Type B pancreatic cell (in vitro differentiated cells): ENCODE measurements at regions not wholly inside any gene's neighbourhood (a gene's known extent, or its start where the extent isn't known, plus 50 kb on each side); places are given as distances from the start of the nearest gene placed in this dataset.

Source experiments
- DNase-seq: peaks from one replicate; pipeline ENCODE4 v3.0.0; 2021; ENCODE audit warnings: mixed read lengths; ENCODE audit not compliant: unreplicated experiment; ENCODE audit errors: extremely low spot score
- H3K27ac Mint-ChIP-seq: 2 replicates; pipeline ENCODE4 v1.8.0; 2021; ENCODE audit warnings: mild to moderate bottlenecking, mixed read lengths
- H3K27me3 Mint-ChIP-seq: 2 replicates; pipeline ENCODE4 v1.8.0; 2021; ENCODE audit warnings: mixed read lengths
- H3K36me3 Mint-ChIP-seq: 2 replicates; pipeline ENCODE4 v1.8.0; 2021; ENCODE audit warnings: mixed read lengths
- H3K4me1 Mint-ChIP-seq: one replicate; pipeline ENCODE4 v1.8.0; 2021; ENCODE audit warnings: mixed read lengths; ENCODE audit not compliant: unreplicated experiment
- H3K4me3 Mint-ChIP-seq: 2 replicates; pipeline ENCODE4 v1.8.0; 2021; ENCODE audit warnings: mild to moderate bottlenecking, mixed read lengths
- H3K9me3 Mint-ChIP-seq: 2 replicates; pipeline ENCODE4 v1.8.0; 2021; ENCODE audit warnings: mixed read lengths
- TF ChIP-seq, protein P1 (sequence below): fragments of 200-600 bp; sonication (generic); conservative IDR thresholded peaks from 2 replicates; pipeline ENCODE4 v1.5.0; 2021; ENCODE audit warnings: antibody characterized with exemption, mild to moderate bottlenecking

DNA sequence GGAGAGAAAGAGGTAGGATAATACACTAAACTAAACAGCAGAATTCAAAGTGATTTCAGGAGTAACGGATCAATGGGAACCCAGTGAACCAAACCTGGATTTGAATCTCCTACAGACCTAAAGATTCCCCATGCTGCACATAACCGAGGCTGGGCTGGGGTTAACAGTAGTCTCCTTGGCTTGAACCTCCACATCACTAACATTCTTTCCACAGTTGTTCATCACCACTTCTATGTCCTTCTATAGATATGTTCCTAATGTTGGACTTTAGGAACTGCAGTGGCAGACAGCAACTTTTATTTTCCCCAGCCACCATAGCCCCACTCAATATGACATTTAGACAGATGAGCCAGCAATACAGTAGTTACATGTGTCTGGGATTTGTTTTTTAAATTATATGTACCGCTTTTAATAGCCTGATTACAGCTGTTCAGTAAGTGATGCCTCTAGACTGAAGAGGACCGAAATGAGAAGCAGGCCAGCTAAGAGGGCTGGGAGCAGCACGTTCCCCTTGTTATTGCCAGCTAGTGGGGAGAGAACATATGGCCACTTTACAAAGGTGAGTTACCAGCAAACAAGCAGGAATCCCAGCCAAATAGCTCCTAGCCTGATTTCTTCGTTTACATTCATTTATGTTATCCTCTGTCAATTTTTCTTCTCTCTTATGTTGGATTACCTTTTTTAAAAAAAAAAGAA is 472.6 kb upstream of the CDIN1 start:
- Mint-ChIP-seq H3K4me3 (no peak overlapping the region), H3K4me1 (no peaks in the 10 kb centered on the region), H3K9me3 (peaks cover 5% of the 10 kb centered on the region), H3K27me3 (no peaks in the 10 kb centered on the region), H3K36me3 (no peaks in the 10 kb centered on the region), H3K27ac (no peak overlapping the region)
- DNase-seq = no peak
- TF ChIP-seq, protein P1, sequence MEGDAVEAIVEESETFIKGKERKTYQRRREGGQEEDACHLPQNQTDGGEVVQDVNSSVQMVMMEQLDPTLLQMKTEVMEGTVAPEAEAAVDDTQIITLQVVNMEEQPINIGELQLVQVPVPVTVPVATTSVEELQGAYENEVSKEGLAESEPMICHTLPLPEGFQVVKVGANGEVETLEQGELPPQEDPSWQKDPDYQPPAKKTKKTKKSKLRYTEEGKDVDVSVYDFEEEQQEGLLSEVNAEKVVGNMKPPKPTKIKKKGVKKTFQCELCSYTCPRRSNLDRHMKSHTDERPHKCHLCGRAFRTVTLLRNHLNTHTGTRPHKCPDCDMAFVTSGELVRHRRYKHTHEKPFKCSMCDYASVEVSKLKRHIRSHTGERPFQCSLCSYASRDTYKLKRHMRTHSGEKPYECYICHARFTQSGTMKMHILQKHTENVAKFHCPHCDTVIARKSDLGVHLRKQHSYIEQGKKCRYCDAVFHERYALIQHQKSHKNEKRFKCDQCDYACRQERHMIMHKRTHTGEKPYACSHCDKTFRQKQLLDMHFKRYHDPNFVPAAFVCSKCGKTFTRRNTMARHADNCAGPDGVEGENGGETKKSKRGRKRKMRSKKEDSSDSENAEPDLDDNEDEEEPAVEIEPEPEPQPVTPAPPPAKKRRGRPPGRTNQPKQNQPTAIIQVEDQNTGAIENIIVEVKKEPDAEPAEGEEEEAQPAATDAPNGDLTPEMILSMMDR = no peak

DNA sequence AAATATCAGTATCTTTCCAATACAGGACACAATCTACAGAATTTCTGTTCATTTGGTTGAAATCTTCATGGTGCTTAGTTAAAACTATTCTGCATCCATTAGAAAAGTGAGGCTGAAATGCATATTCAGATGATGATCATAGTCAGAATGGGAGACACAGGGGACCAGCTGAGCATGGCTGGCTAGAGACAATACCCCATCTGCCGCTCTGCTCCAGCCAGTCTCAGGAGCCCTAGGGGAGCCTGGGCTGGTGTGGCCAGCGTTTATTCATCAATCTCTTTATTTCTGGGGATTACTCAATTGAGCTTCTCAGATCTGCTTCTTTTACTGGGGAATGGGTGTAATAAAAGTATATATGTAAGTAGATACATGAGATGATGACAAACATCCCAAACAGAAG is 470.9 kb upstream of the CDIN1 start:
- no peak for DNase-seq
- Mint-ChIP-seq H3K4me3 (no peak overlapping the region), H3K4me1 (no peaks in the 10 kb centered on the region), H3K9me3 (peaks cover 5% of the 10 kb centered on the region), H3K36me3 (no peaks in the 10 kb centered on the region), H3K27ac (no peak overlapping the region), H3K27me3 (no peaks in the 10 kb centered on the region)
- TF ChIP-seq, protein P1 = no peak

DNA sequence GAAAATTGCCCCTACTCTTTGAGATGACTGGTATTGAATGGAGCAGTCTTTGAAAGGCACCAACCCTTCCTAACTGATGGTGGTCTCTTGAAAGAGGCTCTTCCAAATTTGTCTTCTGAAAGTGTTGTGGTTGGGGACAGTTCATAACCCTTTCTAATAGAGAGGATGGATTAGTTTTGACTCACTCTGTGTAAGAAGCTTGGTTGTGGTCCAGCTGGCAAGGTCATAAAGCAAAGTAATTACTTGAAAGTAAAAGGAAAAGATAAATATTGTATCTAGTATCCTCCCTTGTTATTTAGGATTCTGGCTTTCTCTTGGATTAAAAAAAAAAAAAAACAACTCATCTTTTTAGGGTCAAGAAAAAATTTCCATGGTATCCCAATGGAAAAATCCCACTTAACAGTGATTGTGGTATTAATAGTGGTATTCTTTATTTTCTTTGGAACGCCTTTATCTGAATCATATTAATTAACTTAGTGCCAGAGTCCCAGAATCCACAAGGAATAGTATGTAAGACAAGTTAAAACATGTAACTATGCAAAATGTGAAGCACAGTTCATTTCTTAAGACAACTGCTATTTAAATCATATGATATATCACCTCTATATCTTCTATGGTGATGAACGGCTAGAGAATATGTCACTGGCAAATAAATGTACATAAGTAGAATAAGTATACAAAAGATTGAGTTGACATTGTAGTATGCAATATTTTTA is 469.3 kb upstream of the CDIN1 start:
- TF ChIP-seq, protein P1 = no peak
- Mint-ChIP-seq H3K4me3 (no peak overlapping the region), H3K27me3 (no peaks in the 10 kb centered on the region), H3K36me3 (no peaks in the 10 kb centered on the region), H3K9me3 (peaks cover 5% of the 10 kb centered on the region), H3K4me1 (no peaks in the 10 kb centered on the region), H3K27ac (no peak overlapping the region)
- no peak for DNase-seq

DNA sequence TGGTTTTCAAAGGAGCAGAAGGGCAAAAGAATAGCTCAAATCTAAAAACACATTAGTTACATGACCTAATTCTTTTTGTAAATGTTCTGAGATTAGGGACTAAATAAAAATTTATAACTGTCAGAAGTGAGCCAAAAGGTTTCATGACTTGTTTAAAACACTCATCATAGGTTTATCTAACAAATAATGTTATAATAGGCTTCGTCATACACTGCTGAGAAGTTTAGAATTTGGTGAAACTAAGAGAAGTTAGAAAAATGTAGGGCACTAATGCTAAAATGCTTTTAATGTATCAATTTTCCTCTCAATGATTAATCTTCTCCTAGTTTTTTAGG is 468.8 kb upstream of the CDIN1 start:
- DNase-seq = no peak
- no peaks in the 10 kb centered on the region for H3K4me1 Mint-ChIP-seq
- no peak overlapping the region for H3K4me3 Mint-ChIP-seq
- no peaks in the 10 kb centered on the region for H3K36me3 Mint-ChIP-seq
- TF ChIP-seq, protein P1 = no peak
- no peak overlapping the region for H3K27ac Mint-ChIP-seq
- H3K9me3 Mint-ChIP-seq = peaks cover 5% of the 10 kb centered on the region
- no peaks in the 10 kb centered on the region for H3K27me3 Mint-ChIP-seq

DNA sequence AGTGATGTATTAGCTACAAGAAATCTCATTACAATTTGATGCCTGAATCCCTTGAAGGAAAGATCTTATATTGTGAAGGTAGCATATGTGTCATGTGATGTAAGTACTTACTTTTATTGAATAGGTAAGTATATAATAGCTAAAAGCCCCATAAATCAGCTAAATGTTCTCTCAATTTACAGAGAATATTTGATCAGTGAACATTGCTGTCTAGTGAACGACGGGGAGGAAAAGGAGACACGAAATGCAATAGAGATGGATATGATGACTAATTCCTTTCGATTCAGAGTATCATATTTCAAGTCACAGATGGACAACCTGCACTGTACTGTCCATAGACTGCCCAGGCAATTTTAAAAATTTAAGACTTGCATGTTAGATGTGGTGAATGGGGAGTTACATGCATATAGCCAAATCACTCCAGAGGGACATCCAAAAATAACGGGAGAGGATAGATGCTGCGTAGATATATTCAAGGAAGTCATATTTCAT is 462.1 kb upstream of the CDIN1 start:
- no peak for DNase-seq
- Mint-ChIP-seq H3K4me1 (peaks cover 7% of the 10 kb centered on the region), H3K9me3 (peaks cover 5% of the 10 kb centered on the region), H3K27me3 (no peaks in the 10 kb centered on the region), H3K27ac (no peak overlapping the region), H3K36me3 (no peaks in the 10 kb centered on the region), H3K4me3 (no peak overlapping the region)
- TF ChIP-seq, protein P1 = no peak
